ENCODE measurements at regions not wholly inside any gene's neighbourhood (a gene's known extent, or its start where the extent isn't known, plus 50 kb on each side); places are given as distances from the start of the nearest gene placed in this dataset.

GRCh38 chr22:48438096-48438495, 1389.6 kb downstream of the BRD1 start:
- Histone ChIP-seq H3K4me3 (replicated peaks; ENCODE audit: insufficient read depth, low read length) (no peak overlapping the region), H3K27ac (replicated peaks) (no peak overlapping the region), H3K27me3 (ENCODE audit: insufficient read depth, poor library complexity, severe bottlenecking) (no peaks in the 10 kb centered on the region)
- no peak for TF ChIP-seq REST (IDR thresholded peaks at IDR 0.05; ENCODE audit: insufficient replicate concordance, low read depth)
- TF ChIP-seq GABPA (IDR thresholded peaks at IDR 0.05; ENCODE audit: low read depth) = no peak
- DNase-seq (ENCODE audit: low read depth in 1 of 2, low spot score in 1 of 2) = no peak

- no peak overlapping the region for H3K4me3 ChIP-seq (replicated peaks; ENCODE audit: insufficient read depth, low read length)
- no peak overlapping the region for H3K27ac ChIP-seq (replicated peaks)
- no peak for TF ChIP-seq REST (IDR thresholded peaks at IDR 0.05; ENCODE audit: insufficient replicate concordance, low read depth)
- TF ChIP-seq SPI1 (IDR thresholded peaks at IDR 0.05; ENCODE audit: borderline replicate concordance, low read depth) = no peak
- no peak for TF ChIP-seq GABPA (IDR thresholded peaks at IDR 0.05; ENCODE audit: low read depth)
- no peak for TF ChIP-seq POLR2AphosphoS5 (IDR thresholded peaks at IDR 0.05; ENCODE audit: low read depth)
- TF ChIP-seq CTCF (IDR thresholded peaks at IDR 0.05; ENCODE audit: insufficient read depth, low read length) = no peak
- H3K27me3 ChIP-seq (ENCODE audit: insufficient read depth, poor library complexity, severe bottlenecking) = no peaks in the 10 kb centered on the region
- no peak for DNase-seq (ENCODE audit: low read depth in 1 of 2, low spot score in 1 of 2)
These were observed 1391.3 kb downstream of the BRD1 start for GRCh38 chr22:48436201-48436931.

GRCh38 chr22:48434868-48435250, 1392.8 kb downstream of the BRD1 start:
- H3K4me3 ChIP-seq (replicated peaks; ENCODE audit: insufficient read depth, low read length) = no peak overlapping the region
- H3K27me3 ChIP-seq (ENCODE audit: insufficient read depth, poor library complexity, severe bottlenecking) = no peaks in the 10 kb centered on the region
- no peak overlapping the region for H3K27ac ChIP-seq (replicated peaks)
- no peak for TF ChIP-seq REST (IDR thresholded peaks at IDR 0.05; ENCODE audit: insufficient replicate concordance, low read depth)
- no peak for TF ChIP-seq POLR2AphosphoS5 (IDR thresholded peaks at IDR 0.05; ENCODE audit: low read depth)
- no peak for TF ChIP-seq CTCF (IDR thresholded peaks at IDR 0.05; ENCODE audit: insufficient read depth, low read length)
- no peak for TF ChIP-seq SPI1 (IDR thresholded peaks at IDR 0.05; ENCODE audit: borderline replicate concordance, low read depth)
- no peak for TF ChIP-seq GABPA (IDR thresholded peaks at IDR 0.05; ENCODE audit: low read depth)
- no peak for DNase-seq (ENCODE audit: low read depth in 1 of 2, low spot score in 1 of 2)

All from HL-60 (cell line).